A549 (cell line): ENCODE measurements at regions not wholly inside any gene's neighbourhood (a gene's known extent, or its start where the extent isn't known, plus 50 kb on each side); places are given as distances from the start of the nearest gene placed in this dataset.
A peak's percentile ranks its signal among the peaks of the same experiment; 100 is the strongest.

Experiments used
- ATAC-seq, 2 experiments: fragments of 200-7000 bp in 1 of 2; fragments of >200 bp in 1 of 2; cut with Nextera tagmentation in 1 of 2; cut with Tn5 transposase in 1 of 2; 3 replicates each; pipeline versions ENCODE4 v1.8.0 to v1.9.1; 2018 to 2020; ENCODE audit warnings: mild to moderate bottlenecking in 1 of 2, moderate library complexity in 1 of 2
- CTCF ChIA-PET: fragments of 300-600 bp; sonication (Branson Sonifier 250); formaldehyde crosslinking; extraction: SDS; loops from one replicate; lab custom pipeline; 2021; ENCODE audit warnings: antibody characterized with exemption, inconsistent platforms; lab: Yijun Ruan, JAX
- POLR2A ChIA-PET: fragments of 350-600 bp; formaldehyde crosslinking; extraction: SDS; loops from one replicate; lab custom pipeline; 2021; ENCODE audit warnings: antibody characterized with exemption, inconsistent platforms; lab: Yijun Ruan, JAX
- DNase-seq, 2 experiments: peaks; one replicate each; pipeline versions ENCODE4 v3.0.0 to v3.0.0-alpha.2; 2011 to 2016; ENCODE audit warnings: low read depth in 1 of 2, low spot score in 1 of 2
- FAIRE-seq: peaks from 2 replicates; lab custom pipeline; 2011; peaks lifted over from hg19 to GRCh38; lab: Jason Lieb, UNC
- H3K27ac ChIP-seq, 2 experiments: fragments of >200 bp; sonication (Bioruptor Twin); formaldehyde crosslinking; 3 replicates each; pipeline ENCODE4 v1.5.1; 2016 to 2017
- H3K4me1 ChIP-seq: fragments of >200 bp; sonication (Bioruptor Twin); formaldehyde crosslinking; 3 replicates; pipeline ENCODE4 v1.6.1; 2016
- H3K4me2 ChIP-seq: fragments of >200 bp; sonication (Bioruptor Twin); formaldehyde crosslinking; 3 replicates; pipeline ENCODE4 v1.6.1; 2016
- H3K4me3 ChIP-seq: fragments of >200 bp; sonication (Bioruptor Twin); formaldehyde crosslinking; 3 replicates; pipeline ENCODE4 v1.5.1; 2016
- H3K9me3 ChIP-seq: fragments of >200 bp; sonication (Bioruptor Twin); formaldehyde crosslinking; 3 replicates; pipeline ENCODE4 v1.6.1; 2016
- BCL3 ChIP-seq: fragments of >200 bp; sonication (Bioruptor Twin); formaldehyde crosslinking; IDR thresholded peaks from 3 replicates; pipeline ENCODE4 v1.6.1; 2016
- CHD2 ChIP-seq: fragments of 150-350 bp; IDR thresholded peaks from 2 replicates; pipeline ENCODE4 v1.6.1; 2014; ENCODE audit warnings: low read length; ENCODE audit not compliant: partially characterized antibody
- CTCF ChIP-seq: fragments of >200 bp; sonication (Bioruptor Twin); formaldehyde crosslinking; IDR thresholded peaks from 3 replicates; pipeline ENCODE4 v1.5.1; 2016
- EHMT2 ChIP-seq: fragments of 200-600 bp; sonication (generic); IDR thresholded peaks from 2 replicates; pipeline ENCODE4 v1.6.1; 2016; ENCODE audit warnings: antibody characterized with exemption, low read depth, mild to moderate bottlenecking, moderate library complexity
- FOSL2 ChIP-seq, 2 experiments: fragments of 450-650 bp in 1 of 2; fragments of >200 bp in 1 of 2; sonication (Bioruptor Twin) in 1 of 2; formaldehyde crosslinking; IDR thresholded peaks; 2 replicates each; pipeline versions ENCODE4 v1.5.0 to v1.6.1; 2016 to 2020; ENCODE audit warnings: mild to moderate bottlenecking in 1 of 2, moderate library complexity in 1 of 2
- HDAC2 ChIP-seq: fragments of 200-600 bp; sonication (generic); IDR thresholded peaks from 2 replicates; pipeline ENCODE4 v1.6.1; 2016
- JUN ChIP-seq, 2 experiments: fragments of >200 bp; sonication (Bioruptor Twin); formaldehyde crosslinking; IDR thresholded peaks; 2 replicates in 1 of 2; 3 replicates in 1 of 2; pipeline ENCODE4 v1.6.1; 2016 to 2017
- KDM1A ChIP-seq: fragments of 200-600 bp; sonication (generic); IDR thresholded peaks from 2 replicates; pipeline ENCODE4 v1.6.1; 2016; ENCODE audit warnings: low read depth, mild to moderate bottlenecking
- MAFK ChIP-seq: fragments of 450-650 bp; IDR thresholded peaks from 2 replicates; pipeline ENCODE4 v1.6.1; 2014; ENCODE audit not compliant: partially characterized antibody
- MAZ ChIP-seq: fragments of 150-350 bp; IDR thresholded peaks from 2 replicates; pipeline ENCODE4 v1.6.1; 2014; ENCODE audit warnings: antibody characterized with exemption, low read depth, low read length, borderline replicate concordance
- MYC ChIP-seq: IDR thresholded peaks from 2 replicates; pipeline ENCODE4 v1.6.1; 2012; ENCODE audit warnings: mild to moderate bottlenecking, inconsistent platforms, low read length, improper control_type of control experiment, borderline replicate concordance
- NFE2L2 ChIP-seq: fragments of 150-350 bp; conservative IDR thresholded peaks from 2 replicates; pipeline ENCODE4 v1.6.1; 2014; ENCODE audit warnings: low read length
- NPAS2 ChIP-seq: fragments of 250-450 bp; sonication (Bioruptor Pico); IDR thresholded peaks from 2 replicates; pipeline ENCODE4 v1.8.0; 2022; ENCODE audit warnings: mild to moderate bottlenecking, moderate library complexity, borderline replicate concordance
- POLR2A ChIP-seq: IDR thresholded peaks from 2 replicates; pipeline ENCODE4 v1.6.1; 2012; ENCODE audit warnings: mild to moderate bottlenecking, low read length
- REST ChIP-seq: fragments of 200-600 bp; sonication (generic); IDR thresholded peaks from 2 replicates; pipeline ENCODE4 v1.6.1; 2016; ENCODE audit warnings: antibody characterized with exemption, mild to moderate bottlenecking, moderate library complexity
- RFX5 ChIP-seq: fragments of 450-650 bp; IDR thresholded peaks from 2 replicates; pipeline ENCODE4 v1.7.1; 2014; ENCODE audit warnings: antibody characterized with exemption, mild to moderate bottlenecking, moderate library complexity
- USF2 ChIP-seq: fragments of 450-650 bp; IDR thresholded peaks from 2 replicates; pipeline ENCODE4 v1.6.1; 2014; ENCODE audit warnings: antibody characterized with exemption
- ZSCAN20 ChIP-seq: fragments of 250-450 bp; sonication (Bioruptor Pico); IDR thresholded peaks from 2 replicates; pipeline ENCODE4 v1.8.0; 2022; ENCODE audit warnings: mild to moderate bottlenecking, moderate library complexity
- WGBS: methylation state at CpG from one replicate; pipeline ENCODE4 v1.1.6; 2017; ENCODE audit errors: missing lambda C conversion rate; 5-methylcytosine and 5-hydroxymethylcytosine counted together

GRCh38 chr7:9921326-9921725, 1052.3 kb upstream of the PHF14 start:
- H3K9me3 ChIP-seq, result no peaks in the 10 kb centered on the region
- DNase-seq (no peak), ATAC-seq (no peak), FAIRE-seq (no peak)
- no peak overlapping the region for H3K27ac ChIP-seq
- CTCF ChIA-PET, result no interaction called here
- H3K4me1 ChIP-seq, result no peaks in the 10 kb centered on the region
- TF ChIP-seq BCL3 (no peak), HDAC2 (no peak), REST (no peak), RFX5 (no peak), MYC (no peak), USF2 (no peak), POLR2A (no peak), NFE2L2 (no peak), MAZ (no peak), EHMT2 (no peak), CTCF (no peak), ZSCAN20 (no peak), KDM1A (no peak), FOSL2 (IDR thresholded peaks at IDR 0.05) (no peak), FOSL2 (CRISPR knock-in tag; IDR thresholded peaks at IDR 0.05) (no peak), NPAS2 (no peak), CHD2 (no peak), MAFK (no peak), JUN (IDR thresholded peaks at IDR 0.05) (no peak)
- WGBS, result 1% methylated on average over 3 of the region's 3 CpGs
- no peak overlapping the region for H3K4me2 ChIP-seq
- POLR2A ChIA-PET, result no interaction called here
- H3K4me3 ChIP-seq, result no peak overlapping the region

GRCh38 chr7:9937944-9938631, 1035.6 kb upstream of the PHF14 start:
- H3K4me3 ChIP-seq, result no peak overlapping the region
- no peak for ATAC-seq
- no peak for TF ChIP-seq CTCF
- peak; percentile 55 for TF ChIP-seq MAFK
- TF ChIP-seq, all 56 proteins: peak for 1
- CTCF ChIA-PET, result no interaction called here
- no peak for FAIRE-seq
- Histone ChIP-seq H3K4me2 (no peak overlapping the region), H3K4me1 (no peaks in the 10 kb centered on the region), H3K9me3 (no peaks in the 10 kb centered on the region), H3K27ac (no peak overlapping the region)
- POLR2A ChIA-PET, result no interaction called here
- 1% methylated on average over 2 of the region's 2 CpGs for WGBS
- DNase-seq, result no peak
